H1 (cell line): ENCODE measurements at regions not wholly inside any gene's neighbourhood (a gene's known extent, or its start where the extent isn't known, plus 50 kb on each side); places are given as distances from the start of the nearest gene placed in this dataset.

Experiments
- CTCF ChIA-PET: fragments of 300-600 bp; sonication (Branson Sonifier 250); formaldehyde crosslinking; loops from one replicate; lab custom pipeline; 2021; ENCODE audit not compliant: partially characterized antibody; lab: Charles Lee
- POLR2A ChIA-PET: fragments of 300-600 bp; sonication (Branson Sonifier 250); formaldehyde crosslinking; loops from one replicate; lab custom pipeline; 2021; ENCODE audit warnings: inconsistent platforms; ENCODE audit not compliant: partially characterized antibody; lab: Charles Lee
- DNase-seq, 2 experiments: peaks; one replicate each; pipeline versions ENCODE4 v3.0.0 to v3.0.0-alpha.2; 2010 to 2022; ENCODE audit warnings: low spot score in 2 of 2, low read depth in 1 of 2, mixed read lengths in 1 of 2
- FAIRE-seq: peaks from 2 replicates; lab custom pipeline; 2011; peaks lifted over from hg19 to GRCh38; lab: Jason Lieb, UNC
- H2AFZ ChIP-seq: 2 replicates; pipeline ENCODE4 v1.8.1; 2012; ENCODE audit warnings: low read length, inconsistent platforms
- H2AK5ac ChIP-seq: 2 replicates; pipeline ENCODE4 v1.6.1; 2013; ENCODE audit warnings: low read depth, low read length
- H2BK120ac ChIP-seq: replicated peaks from 2 replicates; pipeline ENCODE3; 2013; ENCODE audit warnings: low read depth, low read length, inconsistent platforms
- H2BK12ac ChIP-seq: 2 replicates; pipeline ENCODE4 v1.6.1; 2013; ENCODE audit warnings: low read depth, low read length
- H2BK15ac ChIP-seq: 2 replicates; pipeline ENCODE4 v1.6.1; 2013; ENCODE audit warnings: low read length
- H2BK20ac ChIP-seq: 2 replicates; pipeline ENCODE4 v1.6.1; 2013; ENCODE audit warnings: low read length
- H2BK5ac ChIP-seq: 2 replicates; pipeline ENCODE4 v1.6.1; 2013; ENCODE audit warnings: low read depth, low read length
- H3K14ac ChIP-seq: 2 replicates; pipeline ENCODE4 v1.6.1; 2013; ENCODE audit warnings: inconsistent platforms; ENCODE audit not compliant: insufficient read length
- H3K18ac ChIP-seq: 2 replicates; pipeline ENCODE4 v1.6.1; 2013; ENCODE audit warnings: low read length; ENCODE audit errors: extremely low read depth
- H3K23ac ChIP-seq: 2 replicates; pipeline ENCODE4 v1.6.1; 2013; ENCODE audit warnings: inconsistent platforms; ENCODE audit not compliant: insufficient read length
- H3K23me2 ChIP-seq: 2 replicates; pipeline ENCODE4 v1.6.1; 2013; ENCODE audit warnings: low read depth, low read length
- H3K27ac ChIP-seq: 2 replicates; pipeline ENCODE4 v1.6.1; 2011; ENCODE audit warnings: low read depth, low read length, inconsistent platforms
- H3K27me3 ChIP-seq, 4 experiments: replicated peaks in 1 of 4; 1 replicate in 1 of 4; 2 replicates in 3 of 4; pipeline versions ENCODE4 v1.6.1 to v1.8.1; 2011 to 2013; ENCODE audit warnings: low read length in 3 of 4, mild to moderate bottlenecking in 3 of 4, inconsistent platforms in 2 of 4, mixed read lengths in 2 of 4, moderate library complexity in 1 of 4; ENCODE audit not compliant: control insufficient read depth in 3 of 4, insufficient read depth in 3 of 4; ENCODE audit errors: extremely low read depth in 1 of 4
- H3K36me3 ChIP-seq, 4 experiments: 2 replicates each; pipeline versions ENCODE4 v1.6.1 to v1.8.1; 2011 to 2013; ENCODE audit warnings: mild to moderate bottlenecking in 4 of 4, low read length in 3 of 4, moderate library complexity in 2 of 4, control low read depth in 1 of 4, inconsistent platforms in 1 of 4; ENCODE audit not compliant: insufficient read depth in 4 of 4, control insufficient read depth in 2 of 4
- H3K4ac ChIP-seq: replicated peaks from 2 replicates; pipeline ENCODE3; 2013; ENCODE audit warnings: low read length, low read depth, mixed read lengths, inconsistent platforms; ENCODE audit not compliant: insufficient read length
- H3K4me1 ChIP-seq, 4 experiments: replicated peaks in 1 of 4; 1 replicate in 1 of 4; 2 replicates in 3 of 4; pipeline versions ENCODE4 v1.6.1 to v1.8.1; 2011 to 2013; ENCODE audit warnings: low read length in 3 of 4, inconsistent platforms in 2 of 4, mixed read lengths in 1 of 4; ENCODE audit not compliant: insufficient read depth in 4 of 4, control insufficient read depth in 3 of 4
- H3K4me2 ChIP-seq, 2 experiments: 2 replicates each; pipeline versions ENCODE4 v1.6.1 to v1.8.1; 2011 to 2013; ENCODE audit warnings: low read depth in 2 of 2, low read length in 2 of 2, control low read depth in 1 of 2, inconsistent platforms in 1 of 2, mild to moderate bottlenecking in 1 of 2; ENCODE audit not compliant: insufficient read depth in 1 of 2
- H3K4me3 ChIP-seq, 4 experiments: fragments of 200-600, 300-600 bp in 1 of 4; sonication (generic), shearing (Covaris generic), sonication (Bioruptor Twin) in 1 of 4; 2 replicates each; pipeline versions ENCODE4 v1.5.1 to v1.8.1; 2011 to 2016; ENCODE audit warnings: low read length in 4 of 4, low read depth in 3 of 4, control low read depth in 2 of 4, inconsistent platforms in 2 of 4, mild to moderate bottlenecking in 2 of 4, mixed read lengths in 1 of 4, moderate library complexity in 1 of 4; ENCODE audit not compliant: insufficient read depth in 2 of 4; ENCODE audit errors: extremely low read depth in 1 of 4
- H3K56ac ChIP-seq: replicated peaks from 2 replicates; pipeline ENCODE3; 2013; ENCODE audit warnings: low read depth, mild to moderate bottlenecking, mixed read lengths, low read length, inconsistent platforms; ENCODE audit not compliant: insufficient read length
- H3K79me1 ChIP-seq: 2 replicates; pipeline ENCODE4 v1.6.1; 2013; ENCODE audit warnings: low read depth, low read length, control low read depth
- H3K79me2 ChIP-seq, 2 experiments: 2 replicates each; pipeline versions ENCODE4 v1.6.1 to v1.8.1; 2012 to 2013; ENCODE audit warnings: low read length in 2 of 2, mild to moderate bottlenecking in 2 of 2, inconsistent platforms in 1 of 2; ENCODE audit not compliant: insufficient read depth in 2 of 2, control insufficient read depth in 1 of 2
- H3K9ac ChIP-seq, 4 experiments: replicated peaks in 1 of 4; 1 replicate in 1 of 4; 2 replicates in 3 of 4; pipeline versions ENCODE4 v1.6.1 to v1.8.1; 2011 to 2013; ENCODE audit warnings: low read depth in 3 of 4, low read length in 3 of 4, control low read depth in 2 of 4, mild to moderate bottlenecking in 2 of 4, moderate library complexity in 2 of 4, inconsistent platforms in 1 of 4; ENCODE audit errors: extremely low read depth in 1 of 4
- H3K9me3 ChIP-seq, 2 experiments: 2 replicates each; pipeline versions ENCODE4 v1.6.1 to v1.8.1; 2012 to 2013; ENCODE audit warnings: mild to moderate bottlenecking in 2 of 2, moderate library complexity in 2 of 2, control low read depth in 1 of 2, inconsistent platforms in 1 of 2, low read depth in 1 of 2, low read length in 1 of 2, mixed read lengths in 1 of 2; ENCODE audit not compliant: insufficient read depth in 2 of 2
- H4K20me1 ChIP-seq, 2 experiments: replicated peaks in 1 of 2; 2 replicates each; pipeline versions ENCODE3 to v1.8.1; 2011 to 2013; ENCODE audit warnings: inconsistent platforms in 2 of 2, low read length in 2 of 2, mild to moderate bottlenecking in 1 of 2; ENCODE audit not compliant: insufficient read depth in 2 of 2, control insufficient read depth in 1 of 2
- H4K5ac ChIP-seq: 2 replicates; pipeline ENCODE4 v1.6.1; 2013; ENCODE audit warnings: low read length, low read depth, mixed read lengths, inconsistent platforms; ENCODE audit not compliant: insufficient read length
- H4K8ac ChIP-seq: 2 replicates; pipeline ENCODE4 v1.8.0; 2013; ENCODE audit warnings: mild to moderate bottlenecking, moderate library complexity, low read length, inconsistent platforms; ENCODE audit not compliant: insufficient read depth; ENCODE audit errors: extremely low read depth
- H4K91ac ChIP-seq: replicated peaks from 2 replicates; pipeline ENCODE3; 2013; ENCODE audit warnings: low read length, mixed read lengths, inconsistent platforms; ENCODE audit not compliant: insufficient read length
- ASH2L ChIP-seq: fragments of 200-600, 300-600 bp; sonication (generic); IDR thresholded peaks from one replicate; pipeline ENCODE4 v1.7.1; 2017; ENCODE audit warnings: low read length
- CHD1 ChIP-seq: IDR thresholded peaks from 2 replicates; pipeline ENCODE4 v1.6.1; 2012; ENCODE audit warnings: low read depth, low read length, improper control_type of control experiment
- CTCF ChIP-seq, 3 experiments: IDR thresholded peaks; 1 replicate in 2 of 3; 2 replicates in 1 of 3; pipeline versions ENCODE4 v1.5.1 to v1.6.1; 2011; ENCODE audit warnings: low read length in 3 of 3, mild to moderate bottlenecking in 3 of 3, inconsistent platforms in 2 of 3, low read depth in 1 of 3, moderate library complexity in 1 of 3; ENCODE audit not compliant: insufficient read depth in 1 of 3; ENCODE audit errors: control extremely low read depth in 1 of 3
- EP300 ChIP-seq, 2 experiments: IDR thresholded peaks; 1 replicate in 1 of 2; 2 replicates in 1 of 2; pipeline ENCODE4 v1.6.1; 2011 to 2012; ENCODE audit warnings: low read depth in 2 of 2, low read length in 2 of 2, mild to moderate bottlenecking in 2 of 2, borderline replicate concordance in 1 of 2, inconsistent platforms in 1 of 2, moderate library complexity in 1 of 2
- EZH2 ChIP-seq: fragments of 200-600 bp; sonication (generic); IDR thresholded peaks from 2 replicates; pipeline ENCODE4 v1.7.1; 2012; ENCODE audit warnings: low read depth, mild to moderate bottlenecking, moderate library complexity, low read length, inconsistent platforms; ENCODE audit not compliant: severe bottlenecking
- RAD21 ChIP-seq, 2 experiments: IDR thresholded peaks in 1 of 2; conservative IDR thresholded peaks in 1 of 2; 2 replicates each; pipeline ENCODE4 v1.6.1; 2011; ENCODE audit warnings: low read depth in 2 of 2, low read length in 2 of 2, improper control_type of control experiment in 1 of 2, inconsistent platforms in 1 of 2, mild to moderate bottlenecking in 1 of 2, moderate library complexity in 1 of 2
- RXRA ChIP-seq: IDR thresholded peaks from 2 replicates; pipeline ENCODE4 v1.6.1; 2011; ENCODE audit warnings: low read depth, mild to moderate bottlenecking, low read length, moderate library complexity; ENCODE audit not compliant: insufficient read depth
- YY1 ChIP-seq: IDR thresholded peaks from 2 replicates; pipeline ENCODE4 v1.6.1; 2011; ENCODE audit warnings: low read depth, mild to moderate bottlenecking, low read length
- WGBS, 2 experiments: shearing (Covaris generic) in 1 of 2; methylation state at CpG; one replicate each; pipeline versions ENCODE4 v1.1.6 to v1.1.7; 2013 to 2015; ENCODE audit warnings: low lambda C conversion rate in 2 of 2, mixed read lengths in 2 of 2, inconsistent platforms in 1 of 2, low coverage in 1 of 2, missing lambda C conversion rate in 1 of 2; ENCODE audit not compliant: insufficient replicate concordance in 2 of 2, insufficient coverage in 1 of 2, insufficient read length in 1 of 2; ENCODE audit errors: extremely low coverage in 1 of 2, missing lambda C conversion rate in 1 of 2; 5-methylcytosine and 5-hydroxymethylcytosine counted together

- Histone ChIP-seq H2AK5ac (no peak overlapping the region), H4K5ac (no peak overlapping the region), H4K20me1 (no peaks in the 10 kb centered on the region), H2BK120ac (no peak overlapping the region), H2BK12ac (no peak overlapping the region), H3K36me3 (no peaks in the 10 kb centered on the region), H2BK5ac (no peak overlapping the region), H2BK20ac (no peak overlapping the region), H3K23ac (no peak overlapping the region), H3K18ac (no peak overlapping the region), H3K79me1 (no peaks in the 10 kb centered on the region), H3K79me2 (no peaks in the 10 kb centered on the region), H3K4ac (no peak overlapping the region), H4K91ac (no peak overlapping the region), H3K4me3 (no peak overlapping the region), H2AFZ (no peak overlapping the region), H3K4me2 (no peak overlapping the region), H3K9ac (no peak overlapping the region), H4K8ac (no peak overlapping the region), H3K14ac (no peak overlapping the region), H3K27ac (no peak overlapping the region), H3K4me1 (no peaks in the 10 kb centered on the region), H3K56ac (no peak overlapping the region), H3K23me2 (no peaks in the 10 kb centered on the region), H3K27me3 (no peaks in the 10 kb centered on the region), H2BK15ac (no peak overlapping the region), H3K9me3 (no peaks in the 10 kb centered on the region)
- no peak for FAIRE-seq
- no peak for DNase-seq
- no peak for TF ChIP-seq ASH2L
- peak; percentile 11 to 18; a peak in 1 of 4 replicates for TF ChIP-seq RAD21 (IDR thresholded peaks at IDR 0.05 in 1 of 2, conservative IDR thresholded peaks at IDR 0.05 in 1 of 2; ENCODE audit: low read depth in 2 of 2, low read length in 2 of 2)
- TF ChIP-seq EZH2, result no peak
- no peak for TF ChIP-seq RXRA
- peak; percentile 37 to 48 (median 37) for TF ChIP-seq CTCF (IDR thresholded peaks at IDR 0.05; ENCODE audit: control extremely low read depth in 1 of 3, insufficient read depth in 1 of 3, low read depth in 1 of 3, low read length in 3 of 3)
- TF ChIP-seq CHD1, result no peak
- no peak for TF ChIP-seq YY1
- TF ChIP-seq EP300 (IDR thresholded peaks at IDR 0.05; ENCODE audit: borderline replicate concordance in 1 of 2, low read depth in 2 of 2, low read length in 2 of 2), result no peak
- ChIA-PET POLR2A (no interaction called here), CTCF (interaction anchor here (0.8 to 2.1 kb wide), 6 partner anchors 8 to 24 kb away, joined by 3 to 9 read pairs (median 6); no protein-coding TSS in a partner anchor)
- 89% methylated on average over 4 of the region's 4 CpGs; no CpG with 5 or more reads in 1 of the 2 experiments for WGBS, 2 experiments
Observed at GRCh38 chr15:31953478-31953877, 76.8 kb upstream of the CHRNA7 start.
